GM21515 (cell line): ENCODE measurements at regions not wholly inside any gene's neighbourhood (a gene's known extent, or its start where the extent isn't known, plus 50 kb on each side); places are given as distances from the start of the nearest gene placed in this dataset.
"Not testable (repeated sequence)": the region's sequence is repeated elsewhere in the genome, so short reads cannot be mapped to it uniquely, and the experiment has no call there.

Source experiments
- ATAC-seq: cut with Tn5 transposase; IDR thresholded peaks from one replicate; pipeline ENCODE4 v1.9.1; 2021; ENCODE audit not compliant: unreplicated experiment

- ATAC-seq: no peak
Observed at GRCh38 chr17:71496552-71496951, 624.3 kb upstream of the SOX9 start.

GRCh38 chr17:71500761-71501555, 619.9 kb upstream of the SOX9 start:
- ATAC-seq: no peak

- ATAC-seq: no peak
Observed at GRCh38 chr17:71501711-71502110, 619.1 kb upstream of the SOX9 start.

- no peak for ATAC-seq
Observed at GRCh38 chr17:71502443-71502842, 618.4 kb upstream of the SOX9 start.

- ATAC-seq: no peak
Observed at GRCh38 chr17:71503710-71504465, 616.9 kb upstream of the SOX9 start.

GRCh38 chr17:71505200-71505599, 615.6 kb upstream of the SOX9 start:
- no peak for ATAC-seq

GRCh38 chr17:71505981-71506380, 614.8 kb upstream of the SOX9 start:
- ATAC-seq: no peak

GRCh38 chr17:71511266-71511995, 609.4 kb upstream of the SOX9 start:
- no peak for ATAC-seq

- ATAC-seq: not testable (repeated sequence)
Observed at GRCh38 chr17:71513725-71514124, 607.1 kb upstream of the SOX9 start.

- no peak for ATAC-seq
Observed at GRCh38 chr17:71516149-71516548, 604.7 kb upstream of the SOX9 start.

GRCh38 chr17:71519285-71519684, 601.5 kb upstream of the SOX9 start:
- ATAC-seq: no peak

GRCh38 chr17:71521724-71522123, 599.1 kb upstream of the SOX9 start:
- ATAC-seq: no peak

GRCh38 chr17:71522383-71522782, 598.4 kb upstream of the SOX9 start:
- no peak for ATAC-seq

GRCh38 chr17:71527311-71527710, 593.5 kb upstream of the SOX9 start:
- ATAC-seq: no peak

- no peak for ATAC-seq
Observed at GRCh38 chr17:71528210-71528609, 592.6 kb upstream of the SOX9 start.

- ATAC-seq: no peak
Observed at GRCh38 chr17:71530248-71530647, 590.6 kb upstream of the SOX9 start.

GRCh38 chr17:71535321-71535720, 585.5 kb upstream of the SOX9 start:
- no peak for ATAC-seq

- ATAC-seq: no peak
Observed at GRCh38 chr17:71546419-71546818, 574.4 kb upstream of the SOX9 start.

- no peak for ATAC-seq
Observed at GRCh38 chr17:71547904-71548303, 572.9 kb upstream of the SOX9 start.

GRCh38 chr17:71548540-71549190, 572.2 kb upstream of the SOX9 start:
- ATAC-seq: no peak

- no peak for ATAC-seq
Observed at GRCh38 chr17:71550675-71551074, 570.1 kb upstream of the SOX9 start.
